ENCODE measurements at regions not wholly inside any gene's neighbourhood (a gene's known extent, or its start where the extent isn't known, plus 50 kb on each side); places are given as distances from the start of the nearest gene placed in this dataset.

DNA sequence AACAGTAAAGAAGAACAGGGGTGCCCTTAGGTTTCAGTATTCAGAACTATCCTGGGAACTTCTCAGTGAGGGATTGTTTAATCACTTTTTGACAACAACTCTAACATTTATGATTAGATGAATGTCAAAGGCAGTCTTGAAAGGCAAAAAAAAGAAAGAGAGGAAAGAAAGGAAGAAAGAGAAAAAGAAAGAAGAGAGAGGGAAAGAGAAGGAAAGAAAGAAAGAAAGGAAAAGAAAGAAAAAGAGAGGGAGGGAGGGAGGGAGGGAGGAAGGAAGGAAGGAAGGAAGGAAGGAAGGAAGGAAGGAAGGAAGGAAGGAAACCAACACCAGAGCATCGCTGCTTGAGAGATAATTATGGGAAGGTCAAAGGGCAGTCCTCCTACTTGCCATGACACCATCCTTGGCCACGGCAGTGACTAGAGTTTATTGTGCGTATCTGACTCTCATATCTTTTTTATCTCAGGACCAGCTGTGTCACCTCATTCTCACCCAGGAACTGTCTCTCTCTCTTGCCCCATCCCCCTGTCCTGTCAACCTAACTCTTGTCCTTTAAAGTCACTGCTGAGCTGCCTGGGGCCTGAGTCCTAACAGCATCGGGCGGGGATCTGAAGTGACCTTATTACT, 96.8 kb upstream of the ATXN1 start:
- TF ChIP-seq, protein P1, sequence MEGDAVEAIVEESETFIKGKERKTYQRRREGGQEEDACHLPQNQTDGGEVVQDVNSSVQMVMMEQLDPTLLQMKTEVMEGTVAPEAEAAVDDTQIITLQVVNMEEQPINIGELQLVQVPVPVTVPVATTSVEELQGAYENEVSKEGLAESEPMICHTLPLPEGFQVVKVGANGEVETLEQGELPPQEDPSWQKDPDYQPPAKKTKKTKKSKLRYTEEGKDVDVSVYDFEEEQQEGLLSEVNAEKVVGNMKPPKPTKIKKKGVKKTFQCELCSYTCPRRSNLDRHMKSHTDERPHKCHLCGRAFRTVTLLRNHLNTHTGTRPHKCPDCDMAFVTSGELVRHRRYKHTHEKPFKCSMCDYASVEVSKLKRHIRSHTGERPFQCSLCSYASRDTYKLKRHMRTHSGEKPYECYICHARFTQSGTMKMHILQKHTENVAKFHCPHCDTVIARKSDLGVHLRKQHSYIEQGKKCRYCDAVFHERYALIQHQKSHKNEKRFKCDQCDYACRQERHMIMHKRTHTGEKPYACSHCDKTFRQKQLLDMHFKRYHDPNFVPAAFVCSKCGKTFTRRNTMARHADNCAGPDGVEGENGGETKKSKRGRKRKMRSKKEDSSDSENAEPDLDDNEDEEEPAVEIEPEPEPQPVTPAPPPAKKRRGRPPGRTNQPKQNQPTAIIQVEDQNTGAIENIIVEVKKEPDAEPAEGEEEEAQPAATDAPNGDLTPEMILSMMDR (IDR thresholded peaks at IDR 0.05), result no peak
- no peak for TF ChIP-seq POLR2A (IDR thresholded peaks at IDR 0.05)

All from adrenal gland (tissue), 5 donors.